ENCODE measurements at regions not wholly inside any gene's neighbourhood (a gene's known extent, or its start where the extent isn't known, plus 50 kb on each side); places are given as distances from the start of the nearest gene placed in this dataset.
"Not testable (repeated sequence)": the region's sequence is repeated elsewhere in the genome, so short reads cannot be mapped to it uniquely, and the experiment has no call there.

GRCh38 chr3:70738291-70738681 is 425.8 kb upstream of the MDFIC2 start:
- DNase-seq (ENCODE audit: low spot score), result no peak

DNA sequence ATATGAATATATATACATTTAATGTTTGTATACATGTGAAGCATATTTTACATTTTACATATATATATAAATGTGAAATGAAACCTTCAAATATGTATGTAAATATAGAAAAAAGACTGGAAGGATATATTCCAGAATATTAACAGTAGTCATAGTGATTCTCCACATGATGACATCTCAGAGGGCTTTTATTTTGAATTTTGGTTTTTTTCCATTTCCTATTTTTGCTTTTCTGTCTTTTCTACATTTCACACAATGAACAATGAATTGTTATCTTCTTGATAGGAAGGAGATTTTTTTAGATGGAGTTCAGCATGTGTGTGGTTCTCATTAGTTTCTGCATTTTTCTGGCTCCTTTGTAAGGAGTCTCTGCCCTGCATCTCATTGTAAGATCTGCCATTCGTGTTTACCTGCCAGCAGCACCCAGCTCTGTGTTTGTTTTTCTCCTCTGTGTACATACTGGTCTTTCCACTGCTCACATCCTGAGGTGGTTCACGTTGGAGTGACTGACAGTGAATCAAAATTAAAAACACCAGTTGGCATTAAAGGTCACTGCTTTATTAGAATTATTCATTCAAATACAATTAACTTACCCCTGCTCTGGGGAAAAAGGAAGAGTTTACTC is 425.3 kb upstream of the MDFIC2 start:
- DNase-seq (ENCODE audit: low spot score), result no peak

DNA sequence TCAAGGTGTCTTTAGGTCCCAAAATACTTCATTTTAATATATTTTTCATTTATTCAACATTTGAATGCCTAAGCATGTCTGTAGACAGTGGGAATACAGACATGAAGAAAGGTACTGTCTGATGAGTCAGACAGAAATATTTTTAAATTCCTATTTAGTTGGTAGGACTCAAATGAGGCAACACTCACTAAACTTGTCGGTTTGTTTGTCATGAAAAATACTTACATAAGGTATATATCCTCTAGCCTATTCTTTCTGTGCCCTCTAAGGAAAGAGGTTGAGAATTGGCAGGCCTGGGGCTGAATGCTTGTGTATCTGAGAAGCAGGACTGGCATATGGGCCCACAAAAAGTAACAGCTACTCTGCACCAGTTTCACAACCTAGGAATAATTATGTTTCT is 423.6 kb upstream of the MDFIC2 start:
- DNase-seq (ENCODE audit: low spot score), result no peak

- no peak for DNase-seq (ENCODE audit: low spot score)
Measured at GRCh38 chr3:70734756-70735155, 422.3 kb upstream of the MDFIC2 start.

DNA sequence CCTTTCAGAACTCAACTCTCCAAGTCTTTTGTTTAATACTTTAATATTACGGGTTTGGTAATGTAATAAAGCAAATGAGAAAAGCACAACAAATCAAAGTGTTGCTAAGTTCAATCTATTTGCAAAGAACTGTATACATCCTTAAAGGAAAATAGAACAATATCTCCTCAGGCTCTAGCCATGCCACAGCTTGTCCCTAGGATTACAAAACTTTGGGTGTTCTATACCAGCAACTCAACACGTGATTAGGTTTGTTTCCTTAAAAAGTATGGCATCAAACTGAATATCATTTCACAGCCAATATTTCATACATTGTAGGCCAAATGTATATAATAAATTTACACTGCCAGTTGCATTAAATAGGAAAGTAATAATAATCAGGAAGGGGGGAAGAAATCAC is 418.6 kb upstream of the MDFIC2 start:
- DNase-seq (ENCODE audit: low spot score), result no peak

GRCh38 chr3:70729845-70730244 is 417.4 kb upstream of the MDFIC2 start:
- no peak for DNase-seq (ENCODE audit: low spot score)

- peak; percentile 39 for DNase-seq (ENCODE audit: low spot score)
Measured at GRCh38 chr3:70728311-70728710, 415.9 kb upstream of the MDFIC2 start.

- peak; percentile 79 for DNase-seq (ENCODE audit: low spot score)
Measured at GRCh38 chr3:70726961-70727360, 414.5 kb upstream of the MDFIC2 start.

- DNase-seq (ENCODE audit: low spot score), result peak; percentile 7
Measured at GRCh38 chr3:70726096-70726938, 413.9 kb upstream of the MDFIC2 start.

- DNase-seq (ENCODE audit: low spot score), result no peak
Measured at GRCh38 chr3:70722018-70722417, 409.6 kb upstream of the MDFIC2 start.

DNA sequence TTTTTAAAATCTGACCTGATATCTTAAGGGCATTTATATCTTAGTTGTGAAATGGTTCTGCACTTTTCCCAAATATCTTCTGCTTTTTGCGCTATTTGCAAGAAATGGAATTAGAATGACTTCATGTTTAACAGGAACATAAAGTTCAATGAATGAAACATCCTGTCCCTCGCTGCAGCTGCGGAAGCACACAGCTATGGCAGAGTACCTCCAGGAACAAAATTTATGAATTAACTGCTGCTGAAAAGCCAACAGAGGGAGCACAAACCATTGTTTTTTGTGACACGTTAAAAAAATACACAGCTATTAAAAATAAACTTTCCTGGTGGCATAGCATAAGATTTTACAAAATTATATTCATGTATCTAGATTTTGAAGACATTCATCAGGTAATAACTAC is 404.4 kb upstream of the MDFIC2 start:
- peak; percentile 9 for DNase-seq (ENCODE audit: low spot score)

DNA sequence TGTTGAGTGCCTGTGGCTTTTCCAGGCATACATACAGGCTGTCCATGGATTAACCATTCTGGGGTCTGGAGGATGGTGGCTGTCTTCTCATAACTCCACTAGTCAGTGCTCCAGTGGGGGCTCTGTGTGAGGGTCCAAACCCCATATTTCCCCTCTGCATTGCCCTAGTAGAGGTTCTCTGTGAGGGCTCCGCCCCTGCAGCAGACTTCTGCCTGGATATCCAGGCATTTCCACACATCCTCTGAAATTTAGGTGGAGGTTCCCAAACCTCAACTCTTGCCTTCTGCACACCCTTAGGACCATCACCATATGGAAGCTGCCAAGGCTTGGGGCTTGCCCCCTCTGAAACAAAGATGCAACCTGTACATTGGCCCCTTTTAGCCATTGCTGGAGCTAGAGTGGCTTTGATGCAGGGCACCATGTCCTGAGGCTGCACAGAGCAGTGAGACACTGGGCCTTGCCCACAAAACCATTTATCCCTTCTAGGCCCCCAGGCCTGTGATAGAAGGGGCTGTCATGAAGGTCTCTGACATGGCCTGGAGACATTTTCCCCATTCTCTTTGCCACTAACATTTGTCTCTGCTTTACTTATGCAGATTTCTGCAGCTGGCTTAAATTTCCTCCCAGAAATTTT is 400.1 kb upstream of the MDFIC2 start:
- no peak for DNase-seq (ENCODE audit: low spot score)

DNA sequence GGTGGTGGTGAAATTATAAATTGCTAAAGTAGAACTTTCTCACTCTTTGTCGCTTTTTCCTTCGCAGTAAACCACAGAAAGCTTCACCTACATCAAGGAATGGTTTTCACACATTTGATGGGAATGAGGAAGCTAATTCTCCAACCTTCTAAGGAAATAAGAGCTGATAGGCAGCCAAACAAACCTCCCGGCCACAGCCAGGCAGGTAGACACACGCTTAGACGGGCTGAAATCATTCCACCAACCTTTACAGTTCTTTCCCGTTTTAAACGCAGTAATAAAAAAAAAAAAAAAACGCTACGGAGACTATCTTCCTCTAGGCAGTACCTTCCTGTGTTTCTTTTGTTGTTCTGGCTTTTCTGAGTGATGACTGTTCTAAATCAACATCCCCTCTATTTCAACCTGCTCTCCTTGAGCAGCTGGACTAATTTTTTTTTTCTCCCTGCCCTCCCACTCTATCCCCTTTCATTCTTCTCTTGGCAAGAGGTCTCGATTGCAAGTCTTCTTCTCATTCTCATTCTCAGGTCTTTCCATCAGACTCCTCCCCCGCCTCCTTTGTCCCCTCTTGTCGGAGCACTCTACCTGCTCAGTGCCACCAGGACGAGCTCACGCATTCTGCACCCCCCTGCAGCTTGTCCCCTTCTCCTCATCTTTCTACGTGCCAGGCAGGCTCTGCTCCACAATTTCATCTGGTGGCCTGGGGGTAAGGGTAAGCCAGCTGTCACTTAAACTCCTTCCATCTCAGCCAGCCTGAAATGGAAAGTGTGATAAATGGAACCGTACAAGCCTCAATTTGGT is 391.1 kb upstream of the MDFIC2 start:
- no peak for DNase-seq (ENCODE audit: low spot score)

DNA sequence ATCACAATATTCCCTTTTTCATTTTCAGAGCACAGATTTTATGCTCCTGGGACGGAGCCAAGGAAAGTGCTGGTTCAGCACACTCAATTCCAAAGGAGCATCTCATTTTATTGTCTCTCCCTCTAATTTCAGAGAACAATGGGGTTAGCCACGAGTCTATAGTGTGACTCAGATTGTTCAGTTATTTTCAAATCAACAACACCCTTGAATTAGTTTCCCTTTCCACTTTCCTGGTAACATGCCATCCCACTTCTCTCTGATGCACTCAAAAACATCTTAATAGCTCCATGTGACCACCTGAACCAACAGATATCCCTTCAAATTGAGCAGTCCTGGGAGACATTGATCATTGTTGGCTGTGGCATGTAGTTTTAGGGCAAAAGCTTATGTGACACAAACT is 389.7 kb upstream of the MDFIC2 start:
- DNase-seq (ENCODE audit: low spot score), result no peak

DNA sequence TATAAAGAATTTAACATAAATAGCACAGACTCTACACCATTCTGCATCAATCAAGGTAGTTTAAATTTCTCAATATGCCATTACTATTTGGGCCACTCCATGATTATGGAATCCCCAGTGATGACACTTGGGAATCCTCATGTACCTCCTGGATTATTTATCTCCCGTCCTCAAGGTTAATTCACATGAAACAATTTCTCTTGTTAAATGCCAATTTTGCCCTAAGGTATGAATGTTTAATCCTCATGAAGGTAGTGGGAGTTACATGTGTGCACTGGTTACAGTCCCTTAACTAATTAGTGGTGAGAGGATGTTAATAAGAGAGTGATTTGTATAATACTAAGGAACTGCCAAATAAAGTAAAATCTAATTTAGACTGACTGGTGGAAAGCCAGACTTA is 372.3 kb upstream of the MDFIC2 start:
- DNase-seq (ENCODE audit: low spot score), result no peak

- DNase-seq (ENCODE audit: low spot score), result not testable (repeated sequence)
Measured at GRCh38 chr3:70675810-70676209, 363.4 kb upstream of the MDFIC2 start.

- DNase-seq (ENCODE audit: low spot score), result no peak
Measured at GRCh38 chr3:70658513-70659310, 346.3 kb upstream of the MDFIC2 start.

- no peak for DNase-seq (ENCODE audit: low spot score)
Measured at GRCh38 chr3:70657454-70657853, 345.0 kb upstream of the MDFIC2 start.

GRCh38 chr3:70647823-70648222 is 335.4 kb upstream of the MDFIC2 start:
- DNase-seq (ENCODE audit: low spot score), result no peak

DNA sequence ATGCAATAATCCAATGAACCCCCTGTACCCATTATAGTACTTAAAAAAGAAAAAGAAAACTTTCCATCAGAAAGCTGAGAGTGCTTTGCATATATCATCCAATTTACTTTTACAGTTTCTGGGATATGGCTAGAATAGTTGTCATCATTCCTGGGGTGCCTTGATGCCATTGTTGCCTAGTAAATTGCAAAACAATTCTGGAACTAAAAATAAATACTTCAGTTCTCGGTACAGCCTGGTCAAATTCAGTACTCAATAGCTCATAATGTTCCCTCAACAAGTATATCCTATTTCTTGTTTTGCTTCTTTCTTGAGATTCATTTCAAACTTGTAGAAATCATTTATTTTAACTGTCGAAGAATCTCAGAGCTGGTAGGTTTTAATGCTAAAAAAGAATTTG is 334.7 kb upstream of the MDFIC2 start:
- DNase-seq (ENCODE audit: low spot score), result no peak

- DNase-seq (ENCODE audit: low spot score), result no peak
Measured at GRCh38 chr3:70646635-70647034, 334.2 kb upstream of the MDFIC2 start.
